Lower leg skin (tissue), 4 donors: ENCODE measurements at regions not wholly inside any gene's neighbourhood (a gene's known extent, or its start where the extent isn't known, plus 50 kb on each side); places are given as distances from the start of the nearest gene placed in this dataset.
"Not testable (repeated sequence)": the region's sequence is repeated elsewhere in the genome, so short reads cannot be mapped to it uniquely, and the experiment has no call there.

Experiments
- DNase-seq, 2 donors: peaks; one replicate each; pipeline ENCODE4 v3.0.0-alpha.2; 2019; ENCODE audit warnings: low spot score in 2 of 2
- H3K4me3 ChIP-seq: fragments of 200-600 bp; sonication (generic); 2 replicates; pipeline ENCODE4 v1.5.1; 2017; ENCODE audit warnings: mild to moderate bottlenecking, low read depth; ENCODE audit not compliant: poor library complexity, severe bottlenecking
- POLR2A ChIP-seq, 2 donors: fragments of 450-650 bp; IDR thresholded peaks; one replicate each; pipeline ENCODE4 v1.6.1; 2016 to 2017; ENCODE audit warnings: antibody characterized with exemption in 2 of 2, mild to moderate bottlenecking in 1 of 2, moderate library complexity in 1 of 2
- WGBS, 2 donors: methylation state at CpG; one replicate each; pipeline ENCODE4 v1.1.5; 2018; 5-methylcytosine and 5-hydroxymethylcytosine counted together
- intact Hi-C: fragments of 100-400 bp; cut with DNase I; formaldehyde crosslinking; loops from one replicate; pipeline ENCODE4 v1.15.0; 2023; ENCODE audit warnings: low total_unique reads
- TF ChIP-seq, protein P1 (sequence below), 3 donors: fragments of 450-650 bp; IDR thresholded peaks; one replicate each; pipeline ENCODE4 v1.5.1; 2016; ENCODE audit warnings: antibody characterized with exemption in 3 of 3, mild to moderate bottlenecking in 3 of 3, moderate library complexity in 2 of 3

DNA sequence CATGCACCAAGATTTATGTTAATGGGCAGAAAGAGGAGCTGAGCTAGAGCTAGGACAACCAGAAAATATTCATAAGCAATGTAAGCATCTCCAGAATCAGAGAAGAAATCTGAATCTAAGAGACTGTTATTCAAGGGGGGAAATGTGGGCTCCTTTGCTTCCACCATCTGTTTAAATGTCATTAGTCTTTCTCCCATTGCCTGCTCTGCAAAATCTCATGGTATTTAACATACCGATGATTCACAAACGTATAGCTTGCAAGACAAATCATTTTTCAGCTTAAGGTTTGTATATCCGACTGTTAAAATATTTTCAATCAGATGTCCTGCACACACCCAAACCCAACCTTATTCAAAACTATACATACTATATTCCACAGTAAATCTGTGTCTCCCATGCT is 133.4 kb upstream of the TACR3 start:
- H3K4me3 ChIP-seq, result no peak overlapping the region
- intact Hi-C loops, result no loop called here
- no peak for DNase-seq
- TF ChIP-seq, protein P1, sequence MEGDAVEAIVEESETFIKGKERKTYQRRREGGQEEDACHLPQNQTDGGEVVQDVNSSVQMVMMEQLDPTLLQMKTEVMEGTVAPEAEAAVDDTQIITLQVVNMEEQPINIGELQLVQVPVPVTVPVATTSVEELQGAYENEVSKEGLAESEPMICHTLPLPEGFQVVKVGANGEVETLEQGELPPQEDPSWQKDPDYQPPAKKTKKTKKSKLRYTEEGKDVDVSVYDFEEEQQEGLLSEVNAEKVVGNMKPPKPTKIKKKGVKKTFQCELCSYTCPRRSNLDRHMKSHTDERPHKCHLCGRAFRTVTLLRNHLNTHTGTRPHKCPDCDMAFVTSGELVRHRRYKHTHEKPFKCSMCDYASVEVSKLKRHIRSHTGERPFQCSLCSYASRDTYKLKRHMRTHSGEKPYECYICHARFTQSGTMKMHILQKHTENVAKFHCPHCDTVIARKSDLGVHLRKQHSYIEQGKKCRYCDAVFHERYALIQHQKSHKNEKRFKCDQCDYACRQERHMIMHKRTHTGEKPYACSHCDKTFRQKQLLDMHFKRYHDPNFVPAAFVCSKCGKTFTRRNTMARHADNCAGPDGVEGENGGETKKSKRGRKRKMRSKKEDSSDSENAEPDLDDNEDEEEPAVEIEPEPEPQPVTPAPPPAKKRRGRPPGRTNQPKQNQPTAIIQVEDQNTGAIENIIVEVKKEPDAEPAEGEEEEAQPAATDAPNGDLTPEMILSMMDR (IDR thresholded peaks at IDR 0.05), result no peak
- TF ChIP-seq POLR2A (IDR thresholded peaks at IDR 0.05), result no peak
- WGBS, 2 donors, result 81 to 85% methylated on average over 3 of the region's 3 CpGs

DNA sequence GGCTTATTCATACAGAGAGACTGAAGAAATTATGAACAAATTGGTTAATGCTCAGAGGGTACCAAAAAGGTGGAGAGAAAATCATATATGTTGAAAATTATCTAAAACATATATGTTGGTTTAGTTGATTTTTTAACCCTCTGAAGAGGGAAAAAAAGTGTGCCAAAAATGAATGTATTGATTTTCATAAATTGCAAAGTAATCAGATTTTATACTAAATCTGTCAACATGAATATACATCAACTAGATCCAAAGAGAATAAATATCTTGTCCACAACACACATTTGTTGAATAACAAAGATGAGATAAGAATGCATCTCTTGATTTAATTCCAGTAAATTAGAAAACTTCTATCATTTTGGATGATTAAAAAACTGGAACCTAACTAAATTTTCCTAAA is 125.3 kb upstream of the TACR3 start:
- intact Hi-C loops, result no loop called here
- H3K4me3 ChIP-seq, result no peak overlapping the region
- no peak for DNase-seq
- TF ChIP-seq, protein P1 (IDR thresholded peaks at IDR 0.05), result no peak
- TF ChIP-seq POLR2A (IDR thresholded peaks at IDR 0.05), result no peak

DNA sequence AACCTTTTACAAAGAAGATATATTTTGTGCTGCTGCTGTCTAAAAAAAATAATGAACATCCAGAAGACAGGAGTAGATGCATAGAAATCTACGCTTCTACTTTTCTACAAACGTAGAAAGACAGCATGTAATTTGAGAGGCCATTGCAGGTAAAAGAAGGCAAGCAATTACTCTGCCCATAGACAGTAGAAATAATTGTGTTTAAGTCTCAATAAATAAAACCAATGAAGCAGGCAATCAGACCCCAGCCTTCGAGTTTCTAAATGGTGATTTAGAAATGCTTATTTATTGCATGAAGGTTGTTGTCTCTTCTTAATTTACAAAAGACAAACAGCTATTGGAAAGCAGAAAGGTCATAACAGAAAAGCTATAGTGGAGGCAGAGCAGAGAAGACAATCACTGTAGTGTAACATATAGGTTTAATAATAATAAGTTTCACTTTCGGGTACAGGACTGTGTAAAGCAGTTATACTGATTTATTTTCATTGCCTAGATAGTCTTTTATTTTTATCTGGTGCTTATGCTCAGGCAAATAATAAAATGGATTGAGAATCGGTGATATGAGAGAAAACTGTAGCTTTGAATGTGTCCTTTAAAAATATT is 123.0 kb upstream of the TACR3 start:
- intact Hi-C loops, result no loop called here
- H3K4me3 ChIP-seq, result no peak overlapping the region
- 65 to 66% methylated on average over 5 of the region's 5 CpGs for WGBS, 2 donors

DNA sequence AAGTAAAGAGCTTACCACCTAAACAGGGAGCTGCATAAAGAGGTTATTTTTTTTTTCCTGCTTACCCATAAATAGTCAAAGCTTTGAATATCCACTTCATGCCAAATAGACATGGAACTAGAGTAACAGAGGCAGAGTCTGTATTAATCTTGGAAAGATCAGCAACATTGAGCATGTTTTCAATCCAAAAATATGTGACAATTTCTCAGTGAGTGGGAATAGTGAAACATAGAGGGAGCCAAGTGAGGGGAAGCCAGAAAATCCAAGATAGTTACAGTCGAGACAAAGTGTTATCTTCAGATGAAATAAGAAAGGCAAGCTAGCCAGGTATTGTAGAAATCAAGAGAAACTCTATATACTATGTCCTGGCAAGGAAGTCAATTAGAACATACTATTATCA is 122.3 kb upstream of the TACR3 start:
- intact Hi-C loops, result no loop called here
- 62 to 70% methylated on average over 1 of the region's 1 CpG for WGBS, 2 donors
- no peak for DNase-seq
- TF ChIP-seq POLR2A (IDR thresholded peaks at IDR 0.05), result no peak
- TF ChIP-seq, protein P1 (IDR thresholded peaks at IDR 0.05), result no peak
- H3K4me3 ChIP-seq, result no peak overlapping the region

More for the DNA sequence above, 123.0 kb upstream of the TACR3 start:
- no peak for TF ChIP-seq POLR2A (IDR thresholded peaks at IDR 0.05)
- TF ChIP-seq, protein P1 (IDR thresholded peaks at IDR 0.05), result no peak
- no peak for DNase-seq

DNA sequence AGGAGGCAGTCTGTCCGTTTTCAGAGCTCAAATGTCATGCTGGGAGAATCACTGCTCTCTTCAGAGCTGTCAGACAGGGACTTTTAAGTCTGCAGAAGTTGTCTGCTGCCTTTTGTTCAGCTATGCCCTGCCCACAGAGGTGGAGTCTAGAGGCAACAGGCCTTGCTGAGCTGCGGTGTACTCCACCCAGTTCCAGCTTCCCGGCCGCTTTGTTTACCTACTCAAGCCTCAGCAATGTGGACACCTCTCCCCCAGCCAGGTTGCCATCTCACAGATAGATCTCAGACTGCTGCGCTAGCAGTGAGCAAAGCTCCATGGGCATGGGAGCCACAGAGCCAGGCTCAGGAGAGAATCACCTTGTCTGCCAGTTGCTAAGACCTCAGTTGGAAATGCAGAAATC is 90.5 kb upstream of the TACR3 start:
- 56 to 67% methylated on average over 5 of the region's 5 CpGs for WGBS, 2 donors
- H3K4me3 ChIP-seq, intact Hi-C loops, DNase-seq: not testable (repeated sequence)

DNA sequence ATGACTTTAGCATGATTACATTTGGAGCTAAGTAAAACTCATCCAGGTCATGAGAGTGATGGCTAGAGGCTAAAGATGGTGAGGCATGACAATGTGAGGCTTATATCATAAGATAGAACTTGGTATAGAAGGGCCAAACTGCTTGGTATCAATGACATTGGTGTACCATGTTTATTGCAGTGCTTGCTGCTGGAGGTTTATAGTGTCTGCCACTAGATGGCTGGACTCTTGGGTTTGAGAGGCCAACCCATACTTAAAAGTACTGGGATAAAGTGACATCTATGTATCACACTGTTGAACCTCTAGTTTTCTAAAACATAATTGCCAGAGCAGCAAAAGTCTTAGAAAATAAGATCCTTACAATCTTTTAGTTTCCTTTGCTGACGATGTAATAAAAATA is 83.0 kb upstream of the TACR3 start:
- no peak for DNase-seq
- TF ChIP-seq, protein P1 (IDR thresholded peaks at IDR 0.05), result no peak
- TF ChIP-seq POLR2A (IDR thresholded peaks at IDR 0.05), result no peak
- intact Hi-C loops, result no loop called here
- 97% methylated on average over 1 of the region's 1 CpG for WGBS, 2 donors
- no peak overlapping the region for H3K4me3 ChIP-seq
